ENCODE measurements at regions not wholly inside any gene's neighbourhood (a gene's known extent, or its start where the extent isn't known, plus 50 kb on each side); places are given as distances from the start of the nearest gene placed in this dataset.

DNA sequence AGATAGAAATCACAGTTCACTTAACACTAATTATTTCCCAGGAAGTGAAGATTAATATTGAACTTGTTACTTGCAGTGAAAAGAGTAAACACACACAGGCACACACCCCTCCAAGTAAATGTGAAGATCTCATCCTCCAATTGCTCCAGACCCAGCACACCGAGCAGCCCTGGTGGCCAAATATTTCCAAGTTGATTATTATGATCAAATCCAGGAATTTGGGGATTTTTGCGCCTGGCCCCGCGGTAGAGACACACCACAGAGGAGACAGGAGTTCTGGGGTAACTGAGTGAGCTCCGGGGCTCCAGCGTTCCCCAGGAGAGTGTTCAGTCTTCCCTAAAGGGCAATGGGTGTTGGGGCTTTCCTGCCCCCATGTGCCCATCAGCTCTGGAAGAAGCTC lies 431.5 kb downstream of the BCL11B start:
- no peak for TF ChIP-seq EP300 (IDR thresholded peaks at IDR 0.05)
- TF ChIP-seq POLR2A (IDR thresholded peaks at IDR 0.05), result no peak
- TF ChIP-seq, protein P1, sequence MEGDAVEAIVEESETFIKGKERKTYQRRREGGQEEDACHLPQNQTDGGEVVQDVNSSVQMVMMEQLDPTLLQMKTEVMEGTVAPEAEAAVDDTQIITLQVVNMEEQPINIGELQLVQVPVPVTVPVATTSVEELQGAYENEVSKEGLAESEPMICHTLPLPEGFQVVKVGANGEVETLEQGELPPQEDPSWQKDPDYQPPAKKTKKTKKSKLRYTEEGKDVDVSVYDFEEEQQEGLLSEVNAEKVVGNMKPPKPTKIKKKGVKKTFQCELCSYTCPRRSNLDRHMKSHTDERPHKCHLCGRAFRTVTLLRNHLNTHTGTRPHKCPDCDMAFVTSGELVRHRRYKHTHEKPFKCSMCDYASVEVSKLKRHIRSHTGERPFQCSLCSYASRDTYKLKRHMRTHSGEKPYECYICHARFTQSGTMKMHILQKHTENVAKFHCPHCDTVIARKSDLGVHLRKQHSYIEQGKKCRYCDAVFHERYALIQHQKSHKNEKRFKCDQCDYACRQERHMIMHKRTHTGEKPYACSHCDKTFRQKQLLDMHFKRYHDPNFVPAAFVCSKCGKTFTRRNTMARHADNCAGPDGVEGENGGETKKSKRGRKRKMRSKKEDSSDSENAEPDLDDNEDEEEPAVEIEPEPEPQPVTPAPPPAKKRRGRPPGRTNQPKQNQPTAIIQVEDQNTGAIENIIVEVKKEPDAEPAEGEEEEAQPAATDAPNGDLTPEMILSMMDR (IDR thresholded peaks at IDR 0.05), result no peak

DNA sequence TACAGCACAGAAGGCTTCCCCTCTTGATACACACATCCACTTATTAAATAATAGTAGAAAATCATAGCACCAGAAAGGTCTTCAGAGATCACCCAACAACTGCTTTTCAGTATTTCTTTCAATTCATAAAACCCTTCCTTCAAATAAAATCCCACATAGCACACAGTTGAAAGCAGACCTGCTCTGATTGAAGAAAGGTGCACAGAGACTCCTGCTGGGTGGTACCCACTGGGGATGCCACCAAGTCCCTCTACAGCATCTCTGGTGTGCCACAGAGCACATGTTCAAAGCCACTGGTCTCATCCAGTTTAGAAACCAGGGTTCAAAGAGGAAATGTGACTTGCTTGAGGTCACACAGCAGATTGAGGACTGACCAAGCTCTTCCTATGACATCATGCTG lies 427.5 kb downstream of the BCL11B start:
- TF ChIP-seq POLR2A (IDR thresholded peaks at IDR 0.05) (no peak), EP300 (IDR thresholded peaks at IDR 0.05) (no peak)
- TF ChIP-seq, protein P1 (IDR thresholded peaks at IDR 0.05), result no peak
- Histone ChIP-seq H3K27ac (no peak overlapping the region), H3K4me3 (no peak overlapping the region), H3K4me1 (no peaks in the 10 kb centered on the region), H3K9me3 (peaks cover 0 to 5% (median 0%) of the 10 kb centered on the region in 4 donors), H3K36me3 (no peaks in the 10 kb centered on the region), H3K27me3 (no peaks in the 10 kb centered on the region)
- DNase-seq (ENCODE audit: low spot score in 2 of 2), result no peak

More for the DNA sequence above, 431.5 kb downstream of the BCL11B start:
- Histone ChIP-seq H3K4me3 (no peak overlapping the region), H3K9me3 (peaks cover 0 to 19% (median 0%) of the 10 kb centered on the region in 4 donors), H3K27me3 (no peaks in the 10 kb centered on the region), H3K4me1 (no peaks in the 10 kb centered on the region), H3K36me3 (no peaks in the 10 kb centered on the region), H3K27ac (no peak overlapping the region)
- 76 to 83% methylated on average over 6 of the region's 6 CpGs for WGBS, 2 donors
- DNase-seq (ENCODE audit: low spot score in 2 of 2), result no peak

DNA sequence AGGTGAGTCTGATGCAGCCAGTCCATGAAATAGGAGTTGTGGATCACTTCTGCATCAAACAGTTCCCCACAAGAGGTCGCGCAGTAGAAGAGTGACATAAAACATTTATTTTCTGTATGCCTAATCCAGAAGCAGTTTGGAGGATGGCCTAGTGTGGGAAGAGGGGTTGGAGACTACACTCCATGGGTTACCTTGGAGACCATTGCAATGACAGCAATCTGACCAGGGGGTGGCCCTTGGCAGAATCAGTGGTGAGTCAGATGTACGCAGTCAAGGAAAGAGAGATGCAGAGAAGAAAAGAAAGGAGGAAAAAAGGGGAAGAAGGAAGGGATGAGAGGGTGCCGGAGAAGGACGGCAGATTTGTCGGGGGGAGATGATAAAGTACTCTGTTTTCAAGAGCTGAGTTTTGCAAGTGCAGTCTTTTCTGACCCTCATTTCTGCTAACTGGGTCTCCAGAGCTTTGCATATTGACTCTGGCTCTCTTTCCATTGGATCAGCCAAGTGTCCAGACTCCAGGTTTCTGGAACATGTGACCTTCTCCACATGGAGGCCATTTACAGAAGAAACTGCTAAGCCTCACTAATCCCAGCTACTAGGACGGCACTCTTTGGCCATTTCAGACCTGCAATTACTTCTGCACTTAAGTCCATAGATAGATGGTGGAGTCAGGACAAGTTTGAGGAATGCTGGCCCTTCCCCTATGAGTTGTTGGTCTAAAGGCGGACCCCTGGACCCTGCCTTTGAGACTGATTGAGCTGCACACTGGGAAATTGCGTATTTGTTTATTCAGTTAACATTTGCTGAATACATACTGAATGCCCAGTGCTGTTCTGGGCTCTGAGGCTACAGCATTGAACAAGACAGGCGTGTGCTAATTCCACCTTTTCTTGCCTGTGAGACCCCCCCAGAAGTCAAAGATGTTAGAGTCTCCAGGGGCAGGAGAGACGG lies 424.2 kb downstream of the BCL11B start:
- Histone ChIP-seq H3K4me3 (no peak overlapping the region), H3K9me3 (peaks cover 0 to 9% (median 0%) of the 10 kb centered on the region in 4 donors), H3K27ac (no peak overlapping the region), H3K4me1 (no peaks in the 10 kb centered on the region), H3K36me3 (no peaks in the 10 kb centered on the region), H3K27me3 (no peaks in the 10 kb centered on the region)
- 69 to 74% methylated on average over 11 of the region's 11 CpGs for WGBS, 2 donors
- no peak for TF ChIP-seq POLR2A (IDR thresholded peaks at IDR 0.05)
- TF ChIP-seq EP300 (IDR thresholded peaks at IDR 0.05), result no peak
- TF ChIP-seq, protein P1 (IDR thresholded peaks at IDR 0.05), result no peak
- no peak for DNase-seq (ENCODE audit: low spot score in 2 of 2)

DNA sequence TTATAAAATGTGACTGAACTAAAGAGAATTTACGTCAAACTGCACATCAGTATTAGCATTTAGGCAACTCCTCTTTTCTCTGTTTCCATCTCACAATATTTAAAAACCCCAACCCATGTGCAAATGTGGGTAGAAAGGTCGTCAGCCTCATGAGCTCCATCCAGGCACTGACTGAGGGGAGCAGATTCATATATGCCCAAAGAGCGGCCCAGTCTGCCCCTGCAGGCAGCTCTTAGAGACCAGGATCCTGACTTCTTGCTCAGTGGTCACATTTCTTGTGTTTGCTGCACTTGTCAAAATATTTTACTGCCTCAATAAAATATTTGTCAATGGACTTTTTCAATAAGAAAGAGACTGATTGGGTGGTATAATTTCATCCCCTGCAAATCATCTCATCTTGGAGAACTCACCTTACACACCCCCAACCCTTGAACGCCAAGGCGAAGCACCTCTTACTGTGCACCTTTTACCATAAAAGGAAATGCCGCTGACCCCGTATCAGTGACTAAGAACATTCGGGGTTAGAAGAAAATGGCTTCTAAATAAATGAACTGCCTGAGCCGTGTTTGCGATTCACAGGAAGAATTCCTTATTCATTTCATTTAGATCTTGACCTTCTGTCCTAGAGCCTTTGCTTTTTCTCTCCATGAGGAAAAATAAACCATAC lies 418.8 kb downstream of the BCL11B start:
- WGBS, 2 donors, result 57 to 64% methylated on average over 10 of the region's 10 CpGs
- Histone ChIP-seq H3K27ac (no peak overlapping the region), H3K27me3 (no peaks in the 10 kb centered on the region), H3K9me3 (peaks cover 0 to 5% (median 0%) of the 10 kb centered on the region in 4 donors), H3K36me3 (no peaks in the 10 kb centered on the region), H3K4me3 (no peak overlapping the region), H3K4me1 (no peaks in the 10 kb centered on the region)
- DNase-seq (ENCODE audit: low spot score in 2 of 2), result no peak
- TF ChIP-seq POLR2A (IDR thresholded peaks at IDR 0.05) (no peak), EP300 (IDR thresholded peaks at IDR 0.05) (no peak)
- TF ChIP-seq, protein P1 (IDR thresholded peaks at IDR 0.05), result no peak
